H1 (cell line): ENCODE measurements at regions not wholly inside any gene's neighbourhood (a gene's known extent, or its start where the extent isn't known, plus 50 kb on each side); places are given as distances from the start of the nearest gene placed in this dataset.

Experiments used
- CTCF ChIA-PET: fragments of 300-600 bp; sonication (Branson Sonifier 250); formaldehyde crosslinking; loops from one replicate; lab custom pipeline; 2021; ENCODE audit not compliant: partially characterized antibody; lab: Charles Lee
- POLR2A ChIA-PET: fragments of 300-600 bp; sonication (Branson Sonifier 250); formaldehyde crosslinking; loops from one replicate; lab custom pipeline; 2021; ENCODE audit warnings: inconsistent platforms; ENCODE audit not compliant: partially characterized antibody; lab: Charles Lee
- DNase-seq, 2 experiments: peaks; one replicate each; pipeline versions ENCODE4 v3.0.0 to v3.0.0-alpha.2; 2010 to 2022; ENCODE audit warnings: low spot score in 2 of 2, low read depth in 1 of 2, mixed read lengths in 1 of 2
- FAIRE-seq: peaks from 2 replicates; lab custom pipeline; 2011; peaks lifted over from hg19 to GRCh38; lab: Jason Lieb, UNC
- H2AFZ ChIP-seq: 2 replicates; pipeline ENCODE4 v1.8.1; 2012; ENCODE audit warnings: low read length, inconsistent platforms
- H2AK5ac ChIP-seq: 2 replicates; pipeline ENCODE4 v1.6.1; 2013; ENCODE audit warnings: low read depth, low read length
- H2BK120ac ChIP-seq: replicated peaks from 2 replicates; pipeline ENCODE3; 2013; ENCODE audit warnings: low read depth, low read length, inconsistent platforms
- H2BK12ac ChIP-seq: 2 replicates; pipeline ENCODE4 v1.6.1; 2013; ENCODE audit warnings: low read depth, low read length
- H2BK15ac ChIP-seq: 2 replicates; pipeline ENCODE4 v1.6.1; 2013; ENCODE audit warnings: low read length
- H2BK20ac ChIP-seq: 2 replicates; pipeline ENCODE4 v1.6.1; 2013; ENCODE audit warnings: low read length
- H2BK5ac ChIP-seq: 2 replicates; pipeline ENCODE4 v1.6.1; 2013; ENCODE audit warnings: low read depth, low read length
- H3K14ac ChIP-seq: 2 replicates; pipeline ENCODE4 v1.6.1; 2013; ENCODE audit warnings: inconsistent platforms; ENCODE audit not compliant: insufficient read length
- H3K18ac ChIP-seq: 2 replicates; pipeline ENCODE4 v1.6.1; 2013; ENCODE audit warnings: low read length; ENCODE audit errors: extremely low read depth
- H3K23ac ChIP-seq: 2 replicates; pipeline ENCODE4 v1.6.1; 2013; ENCODE audit warnings: inconsistent platforms; ENCODE audit not compliant: insufficient read length
- H3K23me2 ChIP-seq: 2 replicates; pipeline ENCODE4 v1.6.1; 2013; ENCODE audit warnings: low read depth, low read length
- H3K27ac ChIP-seq: 2 replicates; pipeline ENCODE4 v1.6.1; 2011; ENCODE audit warnings: low read depth, low read length, inconsistent platforms
- H3K27me3 ChIP-seq, 4 experiments: replicated peaks in 1 of 4; 1 replicate in 1 of 4; 2 replicates in 3 of 4; pipeline versions ENCODE4 v1.6.1 to v1.8.1; 2011 to 2013; ENCODE audit warnings: low read length in 3 of 4, mild to moderate bottlenecking in 3 of 4, inconsistent platforms in 2 of 4, mixed read lengths in 2 of 4, moderate library complexity in 1 of 4; ENCODE audit not compliant: control insufficient read depth in 3 of 4, insufficient read depth in 3 of 4; ENCODE audit errors: extremely low read depth in 1 of 4
- H3K36me3 ChIP-seq, 4 experiments: 2 replicates each; pipeline versions ENCODE4 v1.6.1 to v1.8.1; 2011 to 2013; ENCODE audit warnings: mild to moderate bottlenecking in 4 of 4, low read length in 3 of 4, moderate library complexity in 2 of 4, control low read depth in 1 of 4, inconsistent platforms in 1 of 4; ENCODE audit not compliant: insufficient read depth in 4 of 4, control insufficient read depth in 2 of 4
- H3K4ac ChIP-seq: replicated peaks from 2 replicates; pipeline ENCODE3; 2013; ENCODE audit warnings: low read length, low read depth, mixed read lengths, inconsistent platforms; ENCODE audit not compliant: insufficient read length
- H3K4me1 ChIP-seq, 4 experiments: replicated peaks in 1 of 4; 1 replicate in 1 of 4; 2 replicates in 3 of 4; pipeline versions ENCODE4 v1.6.1 to v1.8.1; 2011 to 2013; ENCODE audit warnings: low read length in 3 of 4, inconsistent platforms in 2 of 4, mixed read lengths in 1 of 4; ENCODE audit not compliant: insufficient read depth in 4 of 4, control insufficient read depth in 3 of 4
- H3K4me2 ChIP-seq, 2 experiments: 2 replicates each; pipeline versions ENCODE4 v1.6.1 to v1.8.1; 2011 to 2013; ENCODE audit warnings: low read depth in 2 of 2, low read length in 2 of 2, control low read depth in 1 of 2, inconsistent platforms in 1 of 2, mild to moderate bottlenecking in 1 of 2; ENCODE audit not compliant: insufficient read depth in 1 of 2
- H3K4me3 ChIP-seq, 4 experiments: fragments of 200-600, 300-600 bp in 1 of 4; sonication (generic), shearing (Covaris generic), sonication (Bioruptor Twin) in 1 of 4; 2 replicates each; pipeline versions ENCODE4 v1.5.1 to v1.8.1; 2011 to 2016; ENCODE audit warnings: low read length in 4 of 4, low read depth in 3 of 4, control low read depth in 2 of 4, inconsistent platforms in 2 of 4, mild to moderate bottlenecking in 2 of 4, mixed read lengths in 1 of 4, moderate library complexity in 1 of 4; ENCODE audit not compliant: insufficient read depth in 2 of 4; ENCODE audit errors: extremely low read depth in 1 of 4
- H3K56ac ChIP-seq: replicated peaks from 2 replicates; pipeline ENCODE3; 2013; ENCODE audit warnings: low read depth, mild to moderate bottlenecking, mixed read lengths, low read length, inconsistent platforms; ENCODE audit not compliant: insufficient read length
- H3K79me1 ChIP-seq: 2 replicates; pipeline ENCODE4 v1.6.1; 2013; ENCODE audit warnings: low read depth, low read length, control low read depth
- H3K79me2 ChIP-seq, 2 experiments: 2 replicates each; pipeline versions ENCODE4 v1.6.1 to v1.8.1; 2012 to 2013; ENCODE audit warnings: low read length in 2 of 2, mild to moderate bottlenecking in 2 of 2, inconsistent platforms in 1 of 2; ENCODE audit not compliant: insufficient read depth in 2 of 2, control insufficient read depth in 1 of 2
- H3K9ac ChIP-seq, 4 experiments: replicated peaks in 1 of 4; 1 replicate in 1 of 4; 2 replicates in 3 of 4; pipeline versions ENCODE4 v1.6.1 to v1.8.1; 2011 to 2013; ENCODE audit warnings: low read depth in 3 of 4, low read length in 3 of 4, control low read depth in 2 of 4, mild to moderate bottlenecking in 2 of 4, moderate library complexity in 2 of 4, inconsistent platforms in 1 of 4; ENCODE audit errors: extremely low read depth in 1 of 4
- H3K9me3 ChIP-seq, 2 experiments: 2 replicates each; pipeline versions ENCODE4 v1.6.1 to v1.8.1; 2012 to 2013; ENCODE audit warnings: mild to moderate bottlenecking in 2 of 2, moderate library complexity in 2 of 2, control low read depth in 1 of 2, inconsistent platforms in 1 of 2, low read depth in 1 of 2, low read length in 1 of 2, mixed read lengths in 1 of 2; ENCODE audit not compliant: insufficient read depth in 2 of 2
- H4K20me1 ChIP-seq, 2 experiments: replicated peaks in 1 of 2; 2 replicates each; pipeline versions ENCODE3 to v1.8.1; 2011 to 2013; ENCODE audit warnings: inconsistent platforms in 2 of 2, low read length in 2 of 2, mild to moderate bottlenecking in 1 of 2; ENCODE audit not compliant: insufficient read depth in 2 of 2, control insufficient read depth in 1 of 2
- H4K5ac ChIP-seq: 2 replicates; pipeline ENCODE4 v1.6.1; 2013; ENCODE audit warnings: low read length, low read depth, mixed read lengths, inconsistent platforms; ENCODE audit not compliant: insufficient read length
- H4K8ac ChIP-seq: 2 replicates; pipeline ENCODE4 v1.8.0; 2013; ENCODE audit warnings: mild to moderate bottlenecking, moderate library complexity, low read length, inconsistent platforms; ENCODE audit not compliant: insufficient read depth; ENCODE audit errors: extremely low read depth
- H4K91ac ChIP-seq: replicated peaks from 2 replicates; pipeline ENCODE3; 2013; ENCODE audit warnings: low read length, mixed read lengths, inconsistent platforms; ENCODE audit not compliant: insufficient read length
- BRCA1 ChIP-seq: IDR thresholded peaks from 2 replicates; pipeline ENCODE4 v1.6.1; 2012; ENCODE audit warnings: low read depth, low read length, improper control_type of control experiment
- CBX8 ChIP-seq: fragments of 300-800, 300-1000 bp; sonication (generic); IDR thresholded peaks from 2 replicates; pipeline ENCODE4 v1.7.1; 2016; ENCODE audit warnings: low read depth, low read length, borderline replicate concordance
- CTBP2 ChIP-seq: IDR thresholded peaks from 2 replicates; pipeline ENCODE4 v1.7.0; 2011; ENCODE audit warnings: borderline replicate concordance, mild to moderate bottlenecking, moderate library complexity, mixed read lengths, low read length; ENCODE audit not compliant: insufficient read depth, insufficient read length
- EZH2 ChIP-seq: fragments of 200-600 bp; sonication (generic); IDR thresholded peaks from 2 replicates; pipeline ENCODE4 v1.7.1; 2012; ENCODE audit warnings: low read depth, mild to moderate bottlenecking, moderate library complexity, low read length, inconsistent platforms; ENCODE audit not compliant: severe bottlenecking
- JUND ChIP-seq: IDR thresholded peaks from 2 replicates; pipeline ENCODE4 v1.6.1; 2011; ENCODE audit warnings: mild to moderate bottlenecking, improper control_type of control experiment, low read length
- POU5F1 ChIP-seq: IDR thresholded peaks from 2 replicates; pipeline ENCODE4 v1.6.1; 2011; ENCODE audit warnings: low read depth, mild to moderate bottlenecking, low read length, moderate library complexity
- RAD21 ChIP-seq, 2 experiments: IDR thresholded peaks in 1 of 2; conservative IDR thresholded peaks in 1 of 2; 2 replicates each; pipeline ENCODE4 v1.6.1; 2011; ENCODE audit warnings: low read depth in 2 of 2, low read length in 2 of 2, improper control_type of control experiment in 1 of 2, inconsistent platforms in 1 of 2, mild to moderate bottlenecking in 1 of 2, moderate library complexity in 1 of 2
- RFX5 ChIP-seq: IDR thresholded peaks from 2 replicates; pipeline ENCODE4 v1.6.1; 2011; ENCODE audit warnings: low read depth, low read length, improper control_type of control experiment, borderline replicate concordance
- RNF2 ChIP-seq: fragments of 200-900, 300-1000 bp; sonication (generic); IDR thresholded peaks from 2 replicates; pipeline ENCODE4 v1.7.1; 2016; ENCODE audit warnings: borderline replicate concordance, low read depth, mild to moderate bottlenecking, antibody characterized with exemption, low read length; ENCODE audit not compliant: poor library complexity, severe bottlenecking; ENCODE audit errors: missing control alignments
- SAP30 ChIP-seq: fragments of 300-600 bp; sonication (generic); IDR thresholded peaks from 2 replicates; pipeline ENCODE4 v1.7.1; 2012; ENCODE audit warnings: low read length, moderate library complexity, mild to moderate bottlenecking, inconsistent platforms; ENCODE audit not compliant: insufficient read depth, insufficient replicate concordance
- SRF ChIP-seq: IDR thresholded peaks from 2 replicates; pipeline ENCODE4 v1.6.1; 2011; ENCODE audit warnings: mild to moderate bottlenecking, low read depth, low read length, moderate library complexity
- TAF1 ChIP-seq: IDR thresholded peaks from 2 replicates; pipeline ENCODE4 v1.6.1; 2011; ENCODE audit warnings: mild to moderate bottlenecking, low read depth, low read length
- WGBS, 2 experiments: shearing (Covaris generic) in 1 of 2; methylation state at CpG; one replicate each; pipeline versions ENCODE4 v1.1.6 to v1.1.7; 2013 to 2015; ENCODE audit warnings: low lambda C conversion rate in 2 of 2, mixed read lengths in 2 of 2, inconsistent platforms in 1 of 2, low coverage in 1 of 2, missing lambda C conversion rate in 1 of 2; ENCODE audit not compliant: insufficient replicate concordance in 2 of 2, insufficient coverage in 1 of 2, insufficient read length in 1 of 2; ENCODE audit errors: extremely low coverage in 1 of 2, missing lambda C conversion rate in 1 of 2; 5-methylcytosine and 5-hydroxymethylcytosine counted together
- TF ChIP-seq, protein P1 (sequence below): IDR thresholded peaks from 2 replicates; pipeline ENCODE4 v1.6.1; 2012; ENCODE audit warnings: inconsistent platforms

DNA sequence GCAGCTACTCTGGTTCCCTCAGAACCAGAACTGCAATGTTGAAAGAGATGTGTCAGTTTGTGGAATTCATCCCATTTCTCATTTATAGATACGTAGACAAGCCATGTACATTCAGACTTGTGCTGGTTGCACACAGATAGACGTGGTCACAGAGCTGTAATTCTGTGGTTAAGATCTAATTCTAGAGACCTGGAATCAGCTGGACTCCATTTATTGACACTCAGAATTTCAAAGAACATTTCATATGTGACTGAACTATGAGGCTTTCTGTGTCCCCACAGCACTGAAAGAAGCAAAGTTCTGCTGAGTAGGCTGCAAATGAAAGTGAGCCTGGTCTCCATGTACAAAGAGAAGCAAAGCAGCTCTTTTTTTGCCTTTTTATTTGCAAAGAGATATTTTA lies 220.2 kb upstream of the NAV3 start:
- H2BK20ac ChIP-seq = no peak overlapping the region
- no peaks in the 10 kb centered on the region for H3K36me3 ChIP-seq
- no peak overlapping the region for H3K18ac ChIP-seq
- no peaks in the 10 kb centered on the region for H3K27me3 ChIP-seq
- no peak overlapping the region for H2BK12ac ChIP-seq
- no peak overlapping the region for H4K5ac ChIP-seq
- DNase-seq = no peak
- no peak overlapping the region for H3K9ac ChIP-seq
- ChIA-PET CTCF (interaction anchor here (1.0 to 1.4 kb wide), 2 partner anchors 12 to 75 kb away, joined by 3 to 4 read pairs; no protein-coding TSS in a partner anchor), POLR2A (no interaction called here)
- no peak for FAIRE-seq
- H3K79me2 ChIP-seq = no peaks in the 10 kb centered on the region
- no peaks in the 10 kb centered on the region for H3K23me2 ChIP-seq
- 95% methylated on average over 2 of the region's 2 CpGs; no CpG with 5 or more reads in 1 of the 2 experiments for WGBS, 2 experiments
- no peaks in the 10 kb centered on the region for H4K20me1 ChIP-seq
- no peaks in the 10 kb centered on the region for H3K79me1 ChIP-seq
- H3K23ac ChIP-seq = no peak overlapping the region
- no peak overlapping the region for H3K4ac ChIP-seq
- H3K56ac ChIP-seq = no peak overlapping the region
- H2BK15ac ChIP-seq = no peak overlapping the region
- no peak overlapping the region for H3K27ac ChIP-seq
- no peak overlapping the region for H2AK5ac ChIP-seq
- no peak overlapping the region for H3K4me3 ChIP-seq
- H3K9me3 ChIP-seq = no peaks in the 10 kb centered on the region
- no peak overlapping the region for H3K14ac ChIP-seq
- no peak overlapping the region for H4K91ac ChIP-seq
- no peak overlapping the region for H2BK5ac ChIP-seq
- H2BK120ac ChIP-seq = no peak overlapping the region
- peaks cover 0 to 10% (median 3%) of the 10 kb centered on the region in 4 experiments; a peak in 2 of 7 replicates for H3K4me1 ChIP-seq
- no peak overlapping the region for H3K4me2 ChIP-seq
- H4K8ac ChIP-seq = no peak overlapping the region
- H2AFZ ChIP-seq = no peak overlapping the region; the same call in 1 of the 2 replicates
- TF ChIP-seq TAF1 (no peak), CBX8 (no peak), SRF (no peak), RFX5 (no peak), POU5F1 (no peak), EZH2 (no peak), SAP30 (no peak), BRCA1 (no peak), RAD21 (IDR thresholded peaks at IDR 0.05 in 1 of 2, conservative IDR thresholded peaks at IDR 0.05 in 1 of 2; ENCODE audit: low read depth in 2 of 2, low read length in 2 of 2) (no peak), RNF2 (no peak), JUND (no peak), CTBP2 (no peak)
- TF ChIP-seq, protein P1, sequence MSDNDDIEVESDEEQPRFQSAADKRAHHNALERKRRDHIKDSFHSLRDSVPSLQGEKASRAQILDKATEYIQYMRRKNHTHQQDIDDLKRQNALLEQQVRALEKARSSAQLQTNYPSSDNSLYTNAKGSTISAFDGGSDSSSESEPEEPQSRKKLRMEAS = no peak
